Neural cell (in vitro differentiated cells): ENCODE measurements at regions not wholly inside any gene's neighbourhood (a gene's known extent, or its start where the extent isn't known, plus 50 kb on each side); places are given as distances from the start of the nearest gene placed in this dataset.

Experiments
- H2AFZ ChIP-seq: fragments of 200-600, 300-800 bp; sonication (generic), shearing (Covaris generic); 2 replicates; pipeline ENCODE4 v1.6.0; 2014; ENCODE audit warnings: low read depth, mild to moderate bottlenecking, antibody characterized with exemption, low read length, moderate library complexity
- H3F3A ChIP-seq: fragments of 200-600 bp; shearing (Covaris generic); 2 replicates; pipeline ENCODE4 v1.6.1; 2016; ENCODE audit warnings: mild to moderate bottlenecking, moderate library complexity, mixed read lengths, antibody characterized with exemption, low read length; ENCODE audit not compliant: insufficient read depth, poor library complexity, severe bottlenecking
- H3K27ac ChIP-seq: fragments of 200-600, 300-800 bp; sonication (generic), shearing (Covaris generic); 2 replicates; pipeline ENCODE4 v1.5.1; 2014; ENCODE audit warnings: mild to moderate bottlenecking, low read length, moderate library complexity
- H3K27me3 ChIP-seq: fragments of 300-800, 200-600 bp; sonication (generic), shearing (Covaris generic); 2 replicates; pipeline ENCODE4 v1.6.0; 2014; ENCODE audit warnings: mild to moderate bottlenecking, low read depth, low read length, moderate library complexity; ENCODE audit not compliant: insufficient read depth
- H3K36me3 ChIP-seq: fragments of 300-800, 200-600 bp; sonication (generic), shearing (Covaris generic); 2 replicates; pipeline ENCODE4 v1.5.1; 2014; ENCODE audit warnings: mild to moderate bottlenecking, antibody characterized with exemption, low read length, moderate library complexity; ENCODE audit not compliant: insufficient read depth
- H3K4me2 ChIP-seq: fragments of 300-800, 200-600 bp; sonication (generic), shearing (Covaris generic); 2 replicates; pipeline ENCODE4 v1.6.0; 2014; ENCODE audit warnings: mild to moderate bottlenecking, low read length
- H3K4me3 ChIP-seq: fragments of 300-800, 200-600 bp; sonication (generic), shearing (Covaris generic); 2 replicates; pipeline ENCODE4 v1.5.1; 2014; ENCODE audit warnings: mild to moderate bottlenecking, low read length, moderate library complexity
- H3K79me2 ChIP-seq: fragments of 200-600 bp; shearing (Covaris generic); replicated peaks from 2 replicates; pipeline ENCODE4 v1.6.0; 2014; ENCODE audit warnings: mild to moderate bottlenecking, low read length, moderate library complexity; ENCODE audit not compliant: insufficient read depth
- H3K9ac ChIP-seq: fragments of 300-800, 200-600 bp; sonication (generic), shearing (Covaris generic); 2 replicates; pipeline ENCODE4 v1.6.1; 2016; ENCODE audit warnings: mild to moderate bottlenecking, low read length, mixed read lengths
- H3K9me2 ChIP-seq: fragments of 200-600 bp; shearing (Covaris generic); 2 replicates; pipeline ENCODE4 v1.6.1; 2016; ENCODE audit warnings: mild to moderate bottlenecking, low read length, mixed read lengths; ENCODE audit not compliant: insufficient read depth
- H3K9me3 ChIP-seq: fragments of 200-600, 300-800 bp; sonication (generic), shearing (Covaris generic); 2 replicates; pipeline ENCODE4 v1.6.1; 2016; ENCODE audit warnings: mild to moderate bottlenecking, mixed run types, low read length, moderate library complexity, mixed read lengths
- H4K20me1 ChIP-seq: fragments of 200-600 bp; shearing (Covaris generic); 2 replicates; pipeline ENCODE4 v1.6.1; 2016; ENCODE audit warnings: mild to moderate bottlenecking, mixed run types; ENCODE audit not compliant: insufficient read depth
- CTCF ChIP-seq: fragments of 450-650 bp; IDR thresholded peaks from 2 replicates; pipeline ENCODE4 v1.5.1; 2014; ENCODE audit warnings: antibody characterized with exemption, mild to moderate bottlenecking, moderate library complexity; ENCODE audit not compliant: poor library complexity, severe bottlenecking
- EP300 ChIP-seq: fragments of 450-650 bp; conservative IDR thresholded peaks from 2 replicates; pipeline ENCODE4 v1.6.1; 2014; ENCODE audit warnings: antibody characterized with exemption, mild to moderate bottlenecking, moderate library complexity; ENCODE audit not compliant: poor library complexity, severe bottlenecking
- EZH2 ChIP-seq: fragments of 200-600, 300-800 bp; shearing (Covaris generic), sonication (generic); IDR thresholded peaks from 2 replicates; pipeline ENCODE4 v1.6.1; 2014; ENCODE audit warnings: antibody characterized with exemption, low read length, borderline replicate concordance, mild to moderate bottlenecking; ENCODE audit not compliant: insufficient read depth, poor library complexity, severe bottlenecking
- MXI1 ChIP-seq: fragments of 450-650 bp; conservative IDR thresholded peaks from 2 replicates; pipeline ENCODE4 v1.6.1; 2014; ENCODE audit warnings: antibody characterized with exemption, mild to moderate bottlenecking; ENCODE audit not compliant: poor library complexity, severe bottlenecking
- POLR2AphosphoS5 ChIP-seq: IDR thresholded peaks from 2 replicates; pipeline ENCODE4 v1.6.1; 2012
- RAD21 ChIP-seq: fragments of 450-650 bp; conservative IDR thresholded peaks from 2 replicates; pipeline ENCODE4 v1.6.1; 2014; ENCODE audit warnings: antibody characterized with exemption, mild to moderate bottlenecking, moderate library complexity
- REST ChIP-seq: IDR thresholded peaks from 2 replicates; pipeline ENCODE4 v1.6.1; 2012; ENCODE audit warnings: borderline replicate concordance
- SMC3 ChIP-seq: fragments of 450-650 bp; conservative IDR thresholded peaks from 2 replicates; pipeline ENCODE4 v1.6.1; 2014; ENCODE audit warnings: antibody characterized with exemption, mild to moderate bottlenecking, moderate library complexity; ENCODE audit not compliant: poor library complexity
- TAF1 ChIP-seq: IDR thresholded peaks from 2 replicates; pipeline ENCODE4 v1.6.1; 2012; ENCODE audit warnings: low read depth

GRCh38 chr15:97783240-97783639 lies 177.3 kb upstream of the ARRDC4 start:
- Histone ChIP-seq H3K4me2 (no peak overlapping the region), H3K27me3 (peaks cover 2% of the 10 kb centered on the region), H3K4me3 (no peak overlapping the region), H3K36me3 (no peaks in the 10 kb centered on the region), H3F3A (no peaks in the 10 kb centered on the region), H2AFZ (no peak overlapping the region), H3K79me2 (no peaks in the 10 kb centered on the region), H3K9me3 (no peaks in the 10 kb centered on the region), H3K9ac (no peak overlapping the region), H4K20me1 (no peaks in the 10 kb centered on the region), H3K27ac (no peak overlapping the region), H3K9me2 (no peaks in the 10 kb centered on the region)
- TF ChIP-seq EZH2: no peak
- no peak for TF ChIP-seq EP300
- no peak for TF ChIP-seq SMC3
- TF ChIP-seq TAF1: no peak
- no peak for TF ChIP-seq MXI1
- TF ChIP-seq REST: no peak
- no peak for TF ChIP-seq RAD21
- no peak for TF ChIP-seq CTCF
- no peak for TF ChIP-seq POLR2AphosphoS5

GRCh38 chr15:97786741-97787140 lies 173.8 kb upstream of the ARRDC4 start:
- Histone ChIP-seq H4K20me1 (no peaks in the 10 kb centered on the region), H3K4me3 (no peak overlapping the region), H3K27me3 (peaks cover under 1% of the 10 kb centered on the region), H3K27ac (no peak overlapping the region), H2AFZ (no peak overlapping the region), H3K9me3 (no peaks in the 10 kb centered on the region), H3K9me2 (no peaks in the 10 kb centered on the region), H3K9ac (no peak overlapping the region), H3K36me3 (no peaks in the 10 kb centered on the region), H3K79me2 (no peaks in the 10 kb centered on the region), H3F3A (no peaks in the 10 kb centered on the region), H3K4me2 (no peak overlapping the region)
- TF ChIP-seq REST: no peak
- no peak for TF ChIP-seq EZH2
- no peak for TF ChIP-seq EP300
